ENCODE measurements at regions not wholly inside any gene's neighbourhood (a gene's known extent, or its start where the extent isn't known, plus 50 kb on each side); places are given as distances from the start of the nearest gene placed in this dataset.
A peak's percentile ranks its signal among the peaks of the same experiment; 100 is the strongest.
"Not testable (repeated sequence)": the region's sequence is repeated elsewhere in the genome, so short reads cannot be mapped to it uniquely, and the experiment has no call there.

DNA sequence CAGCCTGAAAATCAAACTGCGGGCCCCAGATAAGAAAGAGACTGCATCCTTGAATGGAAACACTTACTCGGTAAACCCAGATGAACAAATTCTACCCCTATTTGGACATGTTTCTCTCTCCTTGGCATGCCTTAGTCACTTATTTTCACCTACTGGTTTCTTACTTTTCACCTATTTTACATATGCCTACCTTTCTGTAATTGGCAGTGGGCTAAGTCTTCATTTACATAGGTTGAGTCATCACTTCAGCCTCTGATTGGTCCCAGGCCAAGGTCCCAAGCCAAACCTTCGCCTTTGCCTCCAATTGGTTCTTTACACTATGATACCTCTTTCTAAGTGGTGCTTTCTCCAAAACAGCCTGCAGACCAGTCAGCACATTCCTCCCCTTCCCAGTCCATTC lies 111.3 kb downstream of the DYRK2 start:
- no peak for DNase-seq (ENCODE audit: low spot score)

DNA sequence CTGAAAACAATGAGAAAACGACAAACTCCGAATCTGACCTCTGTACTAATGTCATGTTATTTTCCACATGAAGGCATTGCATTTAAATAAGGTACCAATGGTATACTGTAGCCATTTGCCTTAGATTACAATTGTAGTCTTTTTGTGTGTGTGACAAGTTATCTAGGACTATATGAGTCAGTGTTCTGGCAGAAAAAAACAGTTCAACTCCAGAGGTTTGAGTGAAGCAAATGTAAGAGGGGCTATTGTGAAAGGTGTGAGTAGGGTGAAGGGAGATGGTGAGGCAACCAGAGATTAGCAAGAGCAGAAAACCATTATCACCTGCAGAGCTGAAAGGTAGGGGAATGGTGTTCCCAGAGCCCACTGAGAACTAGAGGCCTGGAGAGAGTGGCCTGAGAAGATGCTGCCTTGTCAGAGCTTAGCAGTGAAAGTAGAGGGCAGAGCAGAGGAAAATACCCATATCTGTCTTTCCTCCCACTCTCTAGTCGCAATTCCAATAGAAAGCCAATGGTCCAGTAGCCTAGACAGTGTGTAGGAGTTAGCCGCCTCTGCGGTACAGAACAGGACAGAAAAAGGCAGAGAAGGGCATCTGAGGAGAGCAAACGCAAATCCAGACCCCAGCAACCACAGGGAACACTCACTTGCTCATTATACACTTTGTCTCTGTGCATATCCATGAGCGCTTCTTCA lies 112.2 kb downstream of the DYRK2 start:
- DNase-seq (ENCODE audit: low spot score) = no peak

DNA sequence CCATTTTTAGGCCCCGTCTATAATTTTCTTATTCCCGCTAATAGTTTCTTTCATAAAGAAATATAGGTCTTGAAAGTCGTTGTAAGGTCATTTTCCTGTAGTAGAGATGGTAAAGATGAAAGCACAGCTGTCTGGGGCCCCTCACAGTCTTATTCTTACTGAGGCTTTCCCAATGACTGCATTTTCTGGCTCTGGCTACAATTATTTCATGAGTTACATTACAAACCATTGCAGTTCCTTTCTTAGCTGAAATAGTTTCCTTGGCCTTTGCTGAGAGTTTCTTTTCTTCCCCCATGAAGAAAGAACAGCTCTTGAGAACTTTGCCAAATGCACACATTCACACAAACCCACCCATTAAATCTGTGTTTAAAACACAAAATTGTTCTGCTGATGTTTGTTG lies 113.0 kb downstream of the DYRK2 start:
- DNase-seq (ENCODE audit: low spot score) = no peak

DNA sequence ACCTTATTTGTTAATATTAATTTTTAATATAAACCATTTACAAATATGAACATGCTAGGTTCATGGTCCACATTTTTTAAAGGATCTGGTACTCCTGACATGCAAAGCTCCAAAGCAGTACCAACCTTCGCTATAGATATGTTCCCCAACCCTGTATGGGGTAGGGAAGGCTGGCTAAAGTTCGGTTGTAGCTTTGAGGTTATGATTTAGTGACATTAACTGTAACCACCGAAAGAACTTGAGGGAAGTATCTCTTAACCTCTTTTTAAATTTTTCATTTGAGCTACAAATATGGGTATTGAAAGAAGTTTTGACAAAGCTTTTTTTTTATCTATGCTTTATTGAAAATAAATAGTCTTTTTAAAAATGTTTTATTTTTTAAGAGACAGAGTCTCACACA lies 115.5 kb downstream of the DYRK2 start:
- no peak for DNase-seq (ENCODE audit: low spot score)

DNA sequence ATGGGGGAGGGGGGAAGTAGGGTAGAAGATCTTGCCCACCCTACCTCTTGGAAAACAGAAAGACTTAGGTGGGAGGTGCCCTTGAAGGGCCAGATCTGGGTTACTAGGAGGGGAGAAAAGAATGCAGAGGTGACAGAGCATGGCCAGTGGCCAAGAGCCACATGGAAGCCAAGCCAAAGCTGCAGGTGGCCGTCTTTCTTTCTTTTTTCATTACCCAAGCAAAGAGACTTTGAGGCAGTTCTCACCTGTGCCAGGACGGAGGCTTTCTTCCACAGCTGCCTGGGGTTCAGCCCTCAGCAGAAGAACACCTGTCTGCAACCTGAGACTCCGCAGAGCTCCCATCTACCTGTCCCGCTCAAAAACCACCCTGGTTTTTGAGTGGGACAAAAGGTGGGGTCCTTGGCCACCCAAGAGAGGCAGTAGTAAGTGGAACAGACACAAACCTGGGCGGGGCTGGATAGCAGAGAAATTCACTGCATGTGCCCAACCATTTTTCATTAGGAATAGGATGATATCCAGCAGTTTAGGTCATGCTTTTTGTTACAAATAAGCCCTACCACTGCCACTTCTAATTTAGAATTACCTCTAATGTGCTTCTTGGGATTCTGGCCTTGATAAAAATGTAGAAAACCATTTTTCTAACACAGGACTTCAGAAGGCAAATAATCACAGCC lies 116.5 kb downstream of the DYRK2 start:
- no peak for DNase-seq (ENCODE audit: low spot score)

DNA sequence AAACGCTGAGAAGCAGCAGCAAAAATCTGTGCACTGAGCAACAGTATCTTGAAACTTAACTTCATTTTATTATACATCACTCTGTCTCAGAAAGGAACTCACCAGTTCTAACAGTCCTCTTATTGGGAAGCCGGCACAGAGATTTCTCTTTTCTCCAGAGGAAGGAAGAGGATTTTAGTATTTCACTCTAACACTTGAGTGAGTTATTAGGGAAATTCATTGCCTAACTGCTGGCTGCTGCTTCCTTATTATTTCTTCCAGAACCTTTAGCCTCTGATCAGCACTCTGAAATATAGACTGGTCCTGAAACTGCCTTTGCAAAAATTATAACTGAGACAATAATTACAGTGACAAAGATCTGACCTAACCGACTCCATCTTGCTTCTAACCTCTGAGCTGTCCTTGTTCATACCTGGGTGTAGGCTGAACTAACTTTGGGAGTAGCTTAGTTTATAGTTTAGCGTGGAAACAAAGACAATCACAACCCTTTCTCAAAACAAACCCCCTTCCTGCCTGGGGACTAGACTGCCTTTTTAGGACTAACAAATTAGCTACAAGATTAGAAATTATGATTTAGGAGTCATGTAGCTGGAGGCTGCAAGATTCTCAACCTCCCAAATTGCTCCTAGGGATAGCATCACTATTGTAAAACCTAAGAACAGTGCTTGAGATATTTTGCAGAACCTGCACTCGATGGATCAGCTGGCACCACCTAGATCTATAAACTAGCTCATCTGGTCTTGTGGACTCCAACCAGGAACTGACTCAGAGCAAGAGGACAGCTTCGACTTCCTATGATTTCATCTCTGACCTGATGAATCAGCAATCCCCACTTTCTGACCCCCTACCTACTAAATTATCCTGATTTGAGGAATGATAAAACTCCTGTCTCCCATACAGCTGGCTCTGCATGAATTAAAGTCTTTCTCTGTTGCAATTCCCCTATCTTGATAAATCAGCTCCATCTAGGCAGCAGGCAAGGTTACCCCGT lies 117.5 kb downstream of the DYRK2 start:
- peak; percentile 32 for DNase-seq (ENCODE audit: low spot score)

DNA sequence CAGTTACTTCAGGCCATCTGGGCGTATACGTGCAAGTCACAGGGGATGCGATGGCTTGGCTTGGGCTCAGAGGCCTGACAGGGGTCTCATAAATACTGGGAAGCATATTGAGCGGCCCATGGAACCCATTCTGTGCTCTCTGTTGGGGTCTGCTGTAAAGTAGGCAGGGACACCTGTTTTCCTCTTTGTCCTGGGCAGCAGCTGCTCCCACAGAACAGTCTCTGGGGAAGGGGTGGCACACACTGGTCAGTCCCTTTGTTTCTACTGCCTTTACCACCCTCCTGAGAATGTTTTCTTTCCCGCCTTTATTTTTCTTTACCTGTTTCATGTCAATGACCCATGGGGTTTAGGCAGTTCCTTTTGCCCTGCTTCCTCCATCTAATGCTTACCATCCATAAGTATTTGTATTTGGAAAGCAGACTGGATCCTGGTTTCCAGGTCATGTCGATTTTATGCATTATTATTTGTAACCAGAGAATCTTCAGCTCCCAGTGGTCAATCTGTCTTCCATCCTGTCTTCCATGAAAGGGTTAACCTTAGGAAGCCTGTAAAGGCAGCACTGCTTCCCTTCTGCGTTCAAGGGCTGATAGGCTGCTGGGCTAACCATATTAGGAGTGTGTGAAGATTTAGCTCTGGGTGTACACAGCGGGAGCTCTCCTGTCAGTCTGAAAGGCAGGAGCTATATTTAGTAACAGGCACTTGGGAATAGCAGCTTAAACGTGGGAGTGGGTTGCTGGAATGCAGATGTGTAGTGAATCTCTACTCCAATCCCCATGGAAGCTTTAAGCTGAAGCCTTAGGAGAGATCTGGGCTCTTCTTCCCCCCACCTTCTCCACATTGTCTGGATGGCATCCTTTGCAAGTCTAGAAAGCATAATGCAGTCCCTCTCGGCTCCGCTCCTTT lies 124.0 kb downstream of the DYRK2 start:
- DNase-seq (ENCODE audit: low spot score) = peak; percentile 97

DNA sequence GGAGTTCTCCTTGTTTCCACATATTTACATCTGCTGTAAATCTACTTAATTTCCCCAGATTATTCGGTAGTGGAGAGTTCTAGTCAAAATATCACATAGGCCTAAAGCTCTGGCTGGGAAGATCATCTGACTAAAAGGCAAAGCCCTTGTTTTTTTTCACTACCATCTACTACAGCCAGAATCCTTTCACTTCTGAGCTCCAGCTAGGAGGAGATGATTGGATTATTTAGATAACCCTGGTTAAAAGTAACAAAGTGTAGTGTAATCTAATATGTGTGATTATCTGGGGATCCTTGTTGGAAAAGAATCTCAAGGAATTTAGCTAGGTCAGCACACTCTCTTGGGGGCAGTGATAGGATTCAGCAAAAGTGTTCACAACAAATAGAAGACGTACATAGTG lies 125.4 kb downstream of the DYRK2 start:
- DNase-seq (ENCODE audit: low spot score) = peak; percentile 61

DNA sequence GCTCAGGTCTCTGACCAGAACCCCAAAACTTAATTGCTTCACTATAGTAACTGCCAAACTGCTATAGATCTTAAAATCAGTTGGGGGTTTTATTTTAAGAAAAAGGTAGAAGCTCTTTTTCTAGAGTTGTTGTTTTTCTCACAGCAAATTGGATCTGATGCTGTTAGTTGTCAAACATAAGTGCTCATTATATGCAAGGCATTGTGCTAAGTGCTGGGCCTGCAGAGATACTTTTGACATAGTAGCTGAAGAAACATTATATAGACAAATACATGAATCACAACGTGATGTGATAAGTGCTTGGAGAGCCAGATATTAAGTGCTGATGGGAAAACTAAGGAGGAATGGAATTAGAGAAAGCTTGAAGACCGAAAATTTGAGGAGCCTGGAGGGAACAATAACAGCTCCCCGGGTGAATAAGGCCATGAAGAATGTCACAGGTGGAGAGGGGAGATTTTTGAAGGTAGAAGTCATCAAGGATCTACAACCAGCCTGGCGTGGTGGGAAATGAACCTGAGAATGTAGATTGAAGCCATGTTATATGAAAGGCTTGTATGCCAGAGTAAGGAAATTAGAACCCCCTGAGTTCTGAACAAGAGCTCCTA lies 126.5 kb downstream of the DYRK2 start:
- DNase-seq (ENCODE audit: low spot score) = no peak

DNA sequence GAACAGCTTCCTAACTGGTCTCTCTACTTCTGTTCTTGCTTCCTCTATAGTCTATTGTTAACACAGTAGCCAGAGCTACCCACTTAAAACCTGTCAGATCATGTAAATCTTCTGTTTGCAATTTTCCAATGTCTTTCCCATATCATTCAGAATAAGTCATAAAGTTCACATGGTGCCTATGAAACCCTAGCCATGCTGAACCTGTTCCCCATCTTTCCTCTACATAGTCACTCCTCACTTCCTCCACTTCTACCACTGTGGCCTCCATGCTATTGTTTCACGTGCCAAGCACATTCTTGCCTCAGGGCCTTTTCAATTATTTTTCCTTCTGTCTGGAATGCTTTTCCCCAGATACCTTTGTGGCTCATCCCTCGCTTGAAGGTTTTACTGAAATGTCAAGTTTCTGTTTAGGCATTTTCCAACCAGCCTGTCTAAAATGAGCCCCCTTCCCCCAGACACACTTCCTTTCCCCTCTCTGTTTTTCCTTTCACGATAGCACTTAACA lies 132.1 kb downstream of the DYRK2 start:
- no peak for DNase-seq (ENCODE audit: low spot score)

DNA sequence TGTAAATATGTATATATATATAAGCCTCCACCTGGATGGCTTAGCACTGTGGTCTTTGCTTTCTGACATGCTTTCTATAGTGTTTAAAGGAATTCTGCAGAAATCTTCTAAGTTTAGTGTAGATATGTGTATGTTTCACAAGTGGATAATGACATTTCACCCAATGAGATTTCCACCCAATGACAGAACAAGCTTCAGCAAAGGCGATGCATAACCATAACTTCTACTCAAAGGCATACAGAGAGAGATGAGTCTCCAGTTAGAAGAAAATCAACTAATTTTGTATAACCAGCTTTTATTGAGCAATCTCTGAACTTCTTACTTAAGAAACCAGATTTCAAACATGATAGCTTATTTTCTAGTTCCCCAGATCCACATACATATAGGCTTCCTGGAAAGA lies 134.0 kb downstream of the DYRK2 start:
- no peak for DNase-seq (ENCODE audit: low spot score)

DNA sequence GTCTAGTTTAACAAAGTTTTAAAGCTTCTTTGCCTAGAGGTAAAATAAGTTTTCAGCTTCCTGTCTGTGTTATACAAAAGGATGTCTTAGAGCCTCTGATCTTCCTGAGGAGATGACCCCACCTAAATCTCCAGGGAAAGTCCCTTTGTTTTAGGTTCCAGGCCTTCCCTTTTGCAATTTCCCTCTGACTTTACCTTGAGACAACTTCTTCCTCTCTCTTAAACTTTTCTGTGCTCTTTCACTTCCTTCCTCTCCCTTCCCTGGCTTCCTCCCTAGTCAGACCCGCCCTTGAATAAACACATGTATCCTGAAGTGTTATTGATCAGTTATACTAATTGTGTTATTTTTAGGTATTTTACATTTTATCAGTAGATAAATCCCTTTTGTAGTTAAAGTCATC lies 134.8 kb downstream of the DYRK2 start:
- DNase-seq (ENCODE audit: low spot score) = no peak

DNA sequence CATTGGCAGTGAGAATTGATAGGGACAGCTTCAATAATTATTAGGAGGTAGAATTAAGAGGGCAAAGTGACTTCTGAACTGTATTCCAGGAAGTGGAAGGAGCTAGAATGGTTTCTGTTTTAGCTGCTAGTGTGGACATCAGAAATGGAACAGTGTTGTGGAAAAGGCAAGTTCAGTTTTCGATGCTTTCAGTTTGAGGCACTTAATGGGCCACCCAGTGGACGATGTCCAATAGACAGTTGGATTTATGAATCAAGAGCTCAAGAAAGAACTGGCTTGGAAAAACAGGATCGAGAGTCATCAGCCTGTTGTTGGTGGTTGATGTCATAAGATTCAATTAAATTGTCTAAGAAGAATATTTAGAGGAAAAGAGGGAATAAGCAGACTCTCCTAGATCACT lies 136.3 kb downstream of the DYRK2 start:
- DNase-seq (ENCODE audit: low spot score) = no peak

DNA sequence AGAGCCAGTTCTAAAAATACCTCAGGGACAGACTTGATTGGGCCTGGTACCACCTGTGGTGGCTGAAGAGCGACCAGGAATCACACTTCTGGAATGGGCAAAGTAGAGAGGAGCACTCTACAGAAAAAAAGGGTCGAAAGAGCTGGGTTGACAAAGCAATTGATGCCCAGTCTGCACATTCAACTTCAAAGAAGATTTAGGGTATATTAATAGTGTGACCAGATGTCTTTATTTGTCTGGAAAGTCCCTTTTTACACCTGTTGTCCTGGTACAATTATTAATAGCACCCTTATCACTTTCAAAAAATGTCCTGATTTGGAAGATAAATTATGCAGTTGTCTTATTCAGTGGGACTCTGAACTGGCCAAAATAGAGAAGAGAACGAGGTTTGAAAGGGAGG lies 137.5 kb downstream of the DYRK2 start:
- no peak for DNase-seq (ENCODE audit: low spot score)

DNA sequence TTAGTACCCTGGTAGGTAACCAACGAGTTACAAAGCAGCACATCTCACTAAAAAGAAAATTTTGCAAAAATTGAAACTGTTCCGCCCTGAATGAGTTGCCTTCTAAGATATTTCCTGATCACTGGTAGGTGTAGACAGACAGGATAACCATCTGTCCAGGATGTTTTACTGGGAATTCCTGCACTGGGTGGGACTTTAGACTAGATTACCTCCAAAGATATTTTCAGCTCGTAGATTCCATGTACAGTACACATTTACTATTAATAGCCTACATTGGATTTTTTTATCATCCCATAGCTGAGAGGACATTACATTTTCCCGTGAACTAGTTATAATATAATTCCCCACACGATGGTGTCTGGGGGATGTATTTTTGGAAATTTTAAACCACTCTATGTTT lies 139.6 kb downstream of the DYRK2 start:
- no peak for DNase-seq (ENCODE audit: low spot score)

DNA sequence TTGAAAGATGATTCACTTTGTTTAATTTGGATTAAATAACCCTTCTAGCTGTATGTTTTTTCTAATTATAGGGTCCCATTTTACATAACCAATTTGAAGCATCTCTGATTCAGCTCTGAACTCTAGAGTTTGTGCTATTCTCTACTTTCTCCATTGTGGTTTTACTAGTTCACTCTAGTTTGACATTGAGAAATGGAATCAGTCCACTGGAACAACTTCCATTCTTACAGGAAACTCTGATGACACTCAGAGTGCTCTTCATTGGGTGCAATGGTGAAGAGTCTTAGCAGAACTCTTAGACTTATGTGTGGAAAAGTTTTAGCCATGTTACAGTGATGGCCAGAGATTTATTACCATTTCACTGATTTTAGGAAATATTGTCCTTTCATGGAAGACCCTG lies 140.7 kb downstream of the DYRK2 start:
- no peak for DNase-seq (ENCODE audit: low spot score)

DNA sequence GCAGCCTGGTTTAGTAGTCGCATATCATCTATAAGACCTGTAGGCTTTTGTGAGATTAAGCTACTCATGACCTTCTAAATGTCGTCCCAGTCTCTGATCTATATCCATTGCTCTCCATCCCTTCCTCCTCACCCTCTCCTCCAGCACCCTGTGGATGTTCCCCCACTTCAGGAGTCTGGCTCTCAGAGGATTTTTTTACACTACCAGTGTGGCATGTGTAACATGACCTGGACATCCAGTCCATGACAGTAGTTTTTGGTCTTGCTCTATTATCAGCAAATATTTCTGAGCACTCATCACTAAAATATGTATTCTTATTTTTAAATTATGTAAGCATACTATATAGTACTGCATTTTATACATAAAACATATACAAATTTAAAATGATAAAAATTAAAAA lies 142.1 kb downstream of the DYRK2 start:
- no peak for DNase-seq (ENCODE audit: low spot score)

DNA sequence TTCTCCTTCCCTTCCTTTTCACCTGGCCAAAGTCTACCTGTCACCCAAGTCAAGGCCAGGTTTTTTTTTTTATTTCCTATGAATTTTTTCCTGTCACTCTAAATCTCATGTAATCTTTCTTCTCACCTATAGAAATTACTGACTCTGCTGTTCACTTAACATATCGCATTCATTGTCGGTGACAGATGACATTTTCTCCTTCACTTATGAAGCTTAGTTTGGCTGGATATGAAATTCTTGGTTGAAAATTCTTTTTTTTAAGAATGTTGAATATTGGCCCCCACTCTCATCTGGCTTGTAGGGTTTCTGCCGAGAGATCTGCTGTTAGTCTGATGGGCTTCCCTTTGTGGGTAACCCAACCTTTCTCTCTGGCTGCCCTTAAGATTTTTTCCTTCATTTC lies 142.8 kb downstream of the DYRK2 start:
- not testable (repeated sequence) for DNase-seq (ENCODE audit: low spot score)

DNA sequence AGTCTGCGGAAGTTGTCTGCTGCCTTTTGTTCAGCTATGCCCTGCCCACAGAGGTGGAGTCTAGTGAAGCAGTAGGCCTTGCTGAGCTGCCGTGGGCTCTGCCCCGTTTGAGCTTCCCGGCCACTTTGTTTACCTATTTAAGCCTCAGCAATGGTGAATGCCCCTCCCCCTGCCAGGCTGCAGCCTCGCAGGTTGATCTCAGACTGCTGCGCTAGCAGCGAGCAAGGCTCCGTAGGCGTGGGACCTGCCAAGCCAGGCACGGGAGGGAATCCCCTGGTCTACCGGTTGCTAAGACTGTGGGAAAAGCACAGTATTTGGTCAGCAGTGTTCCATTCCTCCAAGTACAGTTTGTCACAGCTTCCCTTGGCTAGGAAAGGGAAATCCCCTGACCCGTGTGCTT lies 143.6 kb downstream of the DYRK2 start:
- no peak for DNase-seq (ENCODE audit: low spot score)

DNA sequence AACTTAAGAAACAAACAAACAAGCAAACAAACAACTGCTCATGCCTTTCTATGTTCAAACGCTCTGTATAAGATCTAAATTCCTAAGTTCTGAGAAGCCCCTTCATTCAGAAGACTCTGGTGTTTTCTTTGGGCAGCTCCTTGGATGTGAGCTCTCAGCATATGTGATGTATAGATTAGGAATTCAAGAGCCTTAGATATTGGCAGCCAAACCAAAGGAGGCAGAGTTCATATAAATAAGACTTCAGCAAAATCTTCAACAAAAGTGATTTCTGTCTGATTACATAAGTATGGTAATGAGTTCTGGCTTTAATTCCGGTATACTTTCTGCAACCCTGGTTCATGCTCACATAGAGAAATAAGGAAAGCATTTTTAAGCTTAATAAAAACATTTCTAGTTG lies 145.6 kb downstream of the DYRK2 start:
- no peak for DNase-seq (ENCODE audit: low spot score)

DNA sequence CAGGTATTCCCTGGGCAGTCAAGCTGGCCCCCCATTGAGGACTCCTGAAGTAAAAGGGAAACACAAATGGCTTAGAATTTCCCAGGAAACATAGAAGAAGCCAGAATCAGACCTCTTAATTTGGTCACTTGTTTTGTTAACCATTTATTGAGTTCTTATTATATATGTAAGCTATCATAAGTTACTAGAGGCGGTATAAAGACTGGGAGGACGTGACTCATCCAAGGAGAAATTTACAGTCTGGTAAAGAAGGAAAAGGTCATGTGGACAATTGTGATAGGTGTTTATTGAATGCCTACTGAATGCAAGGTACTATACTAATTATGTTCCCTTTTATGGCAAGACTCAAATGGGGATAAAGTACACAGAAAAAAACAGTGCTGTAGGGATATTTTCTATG lies 146.7 kb downstream of the DYRK2 start:
- DNase-seq (ENCODE audit: low spot score) = no peak

All from SK-N-DZ (cell line).